PC-9 (cell line): ENCODE measurements at regions not wholly inside any gene's neighbourhood (a gene's known extent, or its start where the extent isn't known, plus 50 kb on each side); places are given as distances from the start of the nearest gene placed in this dataset.
A peak's percentile ranks its signal among the peaks of the same experiment; 100 is the strongest.

Experiments
- BruUV-seq: library from RNA; stranded (reverse); fragments of 400-500 nt; replicated peaks from 2 replicates; lab custom pipeline; 2021; lab: Mats Ljungman, UMichigan
- CTCF ChIA-PET: fragments of 300-600 bp; sonication (Branson Sonifier 250); formaldehyde crosslinking; loops from one replicate; lab custom pipeline; 2022; ENCODE audit warnings: antibody characterized with exemption; lab: Charles Lee
- POLR2A ChIA-PET: fragments of 300-600 bp; sonication (Branson Sonifier 250); formaldehyde crosslinking; loops from one replicate; lab custom pipeline; 2022; ENCODE audit warnings: antibody characterized with exemption; ENCODE audit not compliant: unreplicated experiment; lab: Charles Lee
- DNase-seq, 2 experiments: peaks; one replicate each; pipeline versions ENCODE4 v3.0.0 to v3.0.0-alpha.2; 2015 to 2022; ENCODE audit warnings: mixed read lengths in 1 of 2
- H2AFZ ChIP-seq: fragments of 200-600 bp; sonication (generic); 2 replicates; pipeline ENCODE4 v1.8.1; 2017; ENCODE audit warnings: antibody characterized with exemption
- H3F3A ChIP-seq: fragments of 200-600 bp; sonication (generic); 2 replicates; pipeline ENCODE4 v1.8.1; 2017; ENCODE audit warnings: antibody characterized with exemption, mild to moderate bottlenecking, low read depth; ENCODE audit not compliant: insufficient read depth
- H3K27ac ChIP-seq: fragments of 200-600 bp; sonication (generic); 2 replicates; pipeline ENCODE4 v1.6.1; 2016; ENCODE audit warnings: mixed run types
- H3K27me3 ChIP-seq: fragments of 200-600 bp; sonication (generic); 2 replicates; pipeline ENCODE4 v1.6.1; 2016; ENCODE audit warnings: low read depth, mixed run types; ENCODE audit not compliant: insufficient read depth
- H3K36me3 ChIP-seq: fragments of 200-600 bp; sonication (generic); 2 replicates; pipeline ENCODE4 v1.6.1; 2016; ENCODE audit warnings: low read depth, mixed run types
- H3K4me1 ChIP-seq: fragments of 200-600 bp; sonication (generic); replicated peaks from 2 replicates; pipeline ENCODE4 v1.6.1; 2016; ENCODE audit warnings: mixed run types; ENCODE audit not compliant: insufficient read depth
- H3K4me2 ChIP-seq: fragments of 200-600 bp; sonication (generic); 2 replicates; pipeline ENCODE4 v1.6.1; 2017; ENCODE audit warnings: mixed run types
- H3K4me3 ChIP-seq: fragments of 200-600 bp; sonication (generic); 2 replicates; pipeline ENCODE4 v1.6.1; 2016; ENCODE audit warnings: mixed run types
- H3K79me2 ChIP-seq: fragments of 200-600 bp; sonication (generic); 2 replicates; pipeline ENCODE4 v1.6.1; 2017; ENCODE audit warnings: low read depth, mixed run types
- H3K9me2 ChIP-seq: fragments of 200-600 bp; sonication (generic); 2 replicates; pipeline ENCODE4 v1.8.1; 2017; ENCODE audit warnings: mild to moderate bottlenecking; ENCODE audit not compliant: insufficient read depth
- H3K9me3 ChIP-seq: fragments of 200-600 bp; sonication (generic); 2 replicates; pipeline ENCODE4 v1.8.1; 2016; ENCODE audit warnings: low read depth; ENCODE audit not compliant: insufficient read depth
- H4K20me1 ChIP-seq: fragments of 200-600 bp; sonication (generic); 2 replicates; pipeline ENCODE4 v1.8.1; 2017; ENCODE audit not compliant: insufficient read depth
- EZH2 ChIP-seq: fragments of 200-600 bp; sonication (generic); IDR thresholded peaks from 2 replicates; pipeline ENCODE4 v1.8.0; 2017; ENCODE audit warnings: antibody characterized with exemption, low read depth
- intact Hi-C: fragments of 100-400 bp; cut with micrococcal nuclease; formaldehyde crosslinking; loops from one replicate; pipeline ENCODE4 v1.10.0; 2022; ENCODE audit not compliant: unreplicated experiment
- TF ChIP-seq, protein P1 (sequence below): fragments of 200-600 bp; sonication (generic); conservative IDR thresholded peaks from 2 replicates; pipeline ENCODE4 v1.6.1; 2017; ENCODE audit warnings: mixed run types, antibody characterized with exemption, mild to moderate bottlenecking, moderate library complexity

DNA sequence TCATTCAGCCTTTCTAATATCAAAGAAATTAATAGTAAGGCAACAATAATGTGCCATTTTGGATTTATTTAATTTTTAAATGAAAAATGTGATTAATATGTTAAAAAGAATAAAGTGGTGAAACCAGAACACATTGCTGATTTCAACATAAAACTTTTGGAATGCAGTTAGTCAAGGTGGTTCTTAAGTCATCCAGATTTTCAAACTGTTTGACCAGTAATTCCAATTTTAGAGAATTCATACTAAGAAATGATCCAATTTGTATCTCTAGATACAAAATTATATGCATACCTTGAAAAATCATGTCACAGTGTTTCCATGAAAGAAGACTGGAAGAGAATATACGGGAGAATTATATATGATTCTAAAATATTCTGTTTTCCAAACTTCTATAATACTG, 54.2 kb upstream of the MCOLN3 start:
- Histone ChIP-seq H3K27me3 (no peaks in the 10 kb centered on the region), H2AFZ (no peak overlapping the region), H3K4me2 (0 out of 2 replicates have a peak overlapping the region, but pooled peaks have one; percentile 8), H3K4me3 (no peak overlapping the region), H3F3A (no peaks in the 10 kb centered on the region), H3K9me3 (no peaks in the 10 kb centered on the region; the same call in 1 of the 2 replicates), H3K79me2 (no peaks in the 10 kb centered on the region), H3K36me3 (no peaks in the 10 kb centered on the region), H3K27ac (no peak overlapping the region), H4K20me1 (no peaks in the 10 kb centered on the region), H3K9me2 (no peaks in the 10 kb centered on the region; the same call in 1 of the 2 replicates), H3K4me1 (peaks cover 10% of the 10 kb centered on the region; the same call in 1 of the 2 replicates)
- BruUV-seq, result no TSS peak
- intact Hi-C loops, result no loop called here
- ChIA-PET POLR2A (no interaction called here), CTCF (no interaction called here)
- peak in 1 of 2 experiments; percentile 42 for DNase-seq
- TF ChIP-seq, protein P1, sequence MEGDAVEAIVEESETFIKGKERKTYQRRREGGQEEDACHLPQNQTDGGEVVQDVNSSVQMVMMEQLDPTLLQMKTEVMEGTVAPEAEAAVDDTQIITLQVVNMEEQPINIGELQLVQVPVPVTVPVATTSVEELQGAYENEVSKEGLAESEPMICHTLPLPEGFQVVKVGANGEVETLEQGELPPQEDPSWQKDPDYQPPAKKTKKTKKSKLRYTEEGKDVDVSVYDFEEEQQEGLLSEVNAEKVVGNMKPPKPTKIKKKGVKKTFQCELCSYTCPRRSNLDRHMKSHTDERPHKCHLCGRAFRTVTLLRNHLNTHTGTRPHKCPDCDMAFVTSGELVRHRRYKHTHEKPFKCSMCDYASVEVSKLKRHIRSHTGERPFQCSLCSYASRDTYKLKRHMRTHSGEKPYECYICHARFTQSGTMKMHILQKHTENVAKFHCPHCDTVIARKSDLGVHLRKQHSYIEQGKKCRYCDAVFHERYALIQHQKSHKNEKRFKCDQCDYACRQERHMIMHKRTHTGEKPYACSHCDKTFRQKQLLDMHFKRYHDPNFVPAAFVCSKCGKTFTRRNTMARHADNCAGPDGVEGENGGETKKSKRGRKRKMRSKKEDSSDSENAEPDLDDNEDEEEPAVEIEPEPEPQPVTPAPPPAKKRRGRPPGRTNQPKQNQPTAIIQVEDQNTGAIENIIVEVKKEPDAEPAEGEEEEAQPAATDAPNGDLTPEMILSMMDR, result no peak
- no peak for TF ChIP-seq EZH2
